ENCODE measurements at regions not wholly inside any gene's neighbourhood (a gene's known extent, or its start where the extent isn't known, plus 50 kb on each side); places are given as distances from the start of the nearest gene placed in this dataset.

- TF ChIP-seq, protein P1, sequence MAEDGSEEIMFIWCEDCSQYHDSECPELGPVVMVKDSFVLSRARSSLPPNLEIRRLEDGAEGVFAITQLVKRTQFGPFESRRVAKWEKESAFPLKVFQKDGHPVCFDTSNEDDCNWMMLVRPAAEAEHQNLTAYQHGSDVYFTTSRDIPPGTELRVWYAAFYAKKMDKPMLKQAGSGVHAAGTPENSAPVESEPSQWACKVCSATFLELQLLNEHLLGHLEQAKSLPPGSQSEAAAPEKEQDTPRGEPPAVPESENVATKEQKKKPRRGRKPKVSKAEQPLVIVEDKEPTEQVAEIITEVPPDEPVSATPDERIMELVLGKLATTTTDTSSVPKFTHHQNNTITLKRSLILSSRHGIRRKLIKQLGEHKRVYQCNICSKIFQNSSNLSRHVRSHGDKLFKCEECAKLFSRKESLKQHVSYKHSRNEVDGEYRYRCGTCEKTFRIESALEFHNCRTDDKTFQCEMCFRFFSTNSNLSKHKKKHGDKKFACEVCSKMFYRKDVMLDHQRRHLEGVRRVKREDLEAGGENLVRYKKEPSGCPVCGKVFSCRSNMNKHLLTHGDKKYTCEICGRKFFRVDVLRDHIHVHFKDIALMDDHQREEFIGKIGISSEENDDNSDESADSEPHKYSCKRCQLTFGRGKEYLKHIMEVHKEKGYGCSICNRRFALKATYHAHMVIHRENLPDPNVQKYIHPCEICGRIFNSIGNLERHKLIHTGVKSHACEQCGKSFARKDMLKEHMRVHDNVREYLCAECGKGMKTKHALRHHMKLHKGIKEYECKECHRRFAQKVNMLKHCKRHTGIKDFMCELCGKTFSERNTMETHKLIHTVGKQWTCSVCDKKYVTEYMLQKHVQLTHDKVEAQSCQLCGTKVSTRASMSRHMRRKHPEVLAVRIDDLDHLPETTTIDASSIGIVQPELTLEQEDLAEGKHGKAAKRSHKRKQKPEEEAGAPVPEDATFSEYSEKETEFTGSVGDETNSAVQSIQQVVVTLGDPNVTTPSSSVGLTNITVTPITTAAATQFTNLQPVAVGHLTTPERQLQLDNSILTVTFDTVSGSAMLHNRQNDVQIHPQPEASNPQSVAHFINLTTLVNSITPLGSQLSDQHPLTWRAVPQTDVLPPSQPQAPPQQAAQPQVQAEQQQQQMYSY (CRISPR knock-in tag; IDR thresholded peaks at IDR 0.05) = no peak
- no peak for TF ChIP-seq TP53 (CRISPR knock-in tag; IDR thresholded peaks at IDR 0.05)
- no peak for TF ChIP-seq ELF4 (CRISPR knock-in tag; IDR thresholded peaks at IDR 0.05; ENCODE audit: low read depth)
- TF ChIP-seq ATF1 (CRISPR knock-in tag; IDR thresholded peaks at IDR 0.05) = no peak
- no peak for TF ChIP-seq ZBTB21 (CRISPR knock-in tag; IDR thresholded peaks at IDR 0.05; ENCODE audit: borderline replicate concordance)
- no peak for TF ChIP-seq CDX4 (CRISPR knock-in tag; IDR thresholded peaks at IDR 0.05; ENCODE audit: borderline replicate concordance)
- no peak for TF ChIP-seq CREB1 (CRISPR knock-in tag; IDR thresholded peaks at IDR 0.05)
- no peak for TF ChIP-seq JUN (CRISPR knock-in tag; IDR thresholded peaks at IDR 0.05)
Measured at GRCh38 chr4:114281164-114281960, 301.9 kb upstream of the ARSJ start (continued).

- Mint-ChIP-seq H3K27ac (no peak overlapping the region), H3K9me3 (peaks cover 13% of the 10 kb centered on the region), H3K4me3 (no peak overlapping the region), H3K36me3 (no peaks in the 10 kb centered on the region), H3K27me3 (ENCODE audit: low read depth) (no peaks in the 10 kb centered on the region), H3K4me1 (no peaks in the 10 kb centered on the region)
- no peak for TF ChIP-seq MXD4 (CRISPR knock-in tag; IDR thresholded peaks at IDR 0.05; ENCODE audit: borderline replicate concordance)
- no peak for TF ChIP-seq ZNF423 (CRISPR knock-in tag; IDR thresholded peaks at IDR 0.05)
- TF ChIP-seq MAX (CRISPR knock-in tag; IDR thresholded peaks at IDR 0.05) = no peak
- no peak for TF ChIP-seq CTCF (IDR thresholded peaks at IDR 0.05)
- TF ChIP-seq KAT7 (CRISPR knock-in tag; IDR thresholded peaks at IDR 0.05; ENCODE audit: borderline replicate concordance) = no peak
- TF ChIP-seq TEAD1 (CRISPR knock-in tag; IDR thresholded peaks at IDR 0.05) = no peak
- no peak for TF ChIP-seq SMAD3 (CRISPR knock-in tag; IDR thresholded peaks at IDR 0.05; ENCODE audit: borderline replicate concordance)
- TF ChIP-seq, protein P2, sequence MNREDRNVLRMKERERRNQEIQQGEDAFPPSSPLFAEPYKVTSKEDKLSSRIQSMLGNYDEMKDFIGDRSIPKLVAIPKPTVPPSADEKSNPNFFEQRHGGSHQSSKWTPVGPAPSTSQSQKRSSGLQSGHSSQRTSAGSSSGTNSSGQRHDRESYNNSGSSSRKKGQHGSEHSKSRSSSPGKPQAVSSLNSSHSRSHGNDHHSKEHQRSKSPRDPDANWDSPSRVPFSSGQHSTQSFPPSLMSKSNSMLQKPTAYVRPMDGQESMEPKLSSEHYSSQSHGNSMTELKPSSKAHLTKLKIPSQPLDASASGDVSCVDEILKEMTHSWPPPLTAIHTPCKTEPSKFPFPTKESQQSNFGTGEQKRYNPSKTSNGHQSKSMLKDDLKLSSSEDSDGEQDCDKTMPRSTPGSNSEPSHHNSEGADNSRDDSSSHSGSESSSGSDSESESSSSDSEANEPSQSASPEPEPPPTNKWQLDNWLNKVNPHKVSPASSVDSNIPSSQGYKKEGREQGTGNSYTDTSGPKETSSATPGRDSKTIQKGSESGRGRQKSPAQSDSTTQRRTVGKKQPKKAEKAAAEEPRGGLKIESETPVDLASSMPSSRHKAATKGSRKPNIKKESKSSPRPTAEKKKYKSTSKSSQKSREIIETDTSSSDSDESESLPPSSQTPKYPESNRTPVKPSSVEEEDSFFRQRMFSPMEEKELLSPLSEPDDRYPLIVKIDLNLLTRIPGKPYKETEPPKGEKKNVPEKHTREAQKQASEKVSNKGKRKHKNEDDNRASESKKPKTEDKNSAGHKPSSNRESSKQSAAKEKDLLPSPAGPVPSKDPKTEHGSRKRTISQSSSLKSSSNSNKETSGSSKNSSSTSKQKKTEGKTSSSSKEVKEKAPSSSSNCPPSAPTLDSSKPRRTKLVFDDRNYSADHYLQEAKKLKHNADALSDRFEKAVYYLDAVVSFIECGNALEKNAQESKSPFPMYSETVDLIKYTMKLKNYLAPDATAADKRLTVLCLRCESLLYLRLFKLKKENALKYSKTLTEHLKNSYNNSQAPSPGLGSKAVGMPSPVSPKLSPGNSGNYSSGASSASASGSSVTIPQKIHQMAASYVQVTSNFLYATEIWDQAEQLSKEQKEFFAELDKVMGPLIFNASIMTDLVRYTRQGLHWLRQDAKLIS (CRISPR knock-in tag; IDR thresholded peaks at IDR 0.05; ENCODE audit: borderline replicate concordance) = no peak
- POLR2A ChIA-PET = no interaction called here
- no peak for DNase-seq (ENCODE audit: low spot score)
- no peak for ATAC-seq
- CTCF ChIA-PET = no interaction called here
Measured at GRCh38 chr4:114282937-114283336, 303.5 kb upstream of the ARSJ start.

All from WTC11 (cell line).